Activated CD8-positive, alpha-beta T cell treated with anti-CD3 and anti-CD28 coated beads for 36 hours (primary cell): ENCODE measurements at regions not wholly inside any gene's neighbourhood (a gene's known extent, or its start where the extent isn't known, plus 50 kb on each side); places are given as distances from the start of the nearest gene placed in this dataset.

Experiments used
- ATAC-seq: fragments of 200-7000 bp; cut with Tn5 transposase; one replicate; pipeline ENCODE4 v1.10.0; 2021; ENCODE audit warnings: mild to moderate bottlenecking, moderate library complexity
- CTCF ChIA-PET: fragments of 350-600 bp; sonication (Branson Sonifier 250); formaldehyde crosslinking; loops from one replicate; lab custom pipeline; 2021; ENCODE audit warnings: antibody characterized with exemption; lab: Charles Lee
- POLR2A ChIA-PET: fragments of 350-600 bp; sonication (Branson Sonifier 250); formaldehyde crosslinking; loops from one replicate; lab custom pipeline; 2021; ENCODE audit warnings: antibody characterized with exemption; lab: Charles Lee
- DNase-seq: peaks from one replicate; pipeline ENCODE4 v3.0.0-alpha.2; 2020
- H3K27ac Mint-ChIP-seq: one replicate; pipeline ENCODE4 v1.8.0; 2021; ENCODE audit warnings: mild to moderate bottlenecking, mixed read lengths
- H3K27me3 Mint-ChIP-seq: one replicate; pipeline ENCODE4 v1.8.0; 2021; ENCODE audit warnings: mixed read lengths
- H3K36me3 Mint-ChIP-seq: one replicate; pipeline ENCODE4 v1.8.0; 2021; ENCODE audit warnings: low read depth, mixed read lengths
- H3K4me1 Mint-ChIP-seq: one replicate; pipeline ENCODE4 v1.8.0; 2021; ENCODE audit warnings: low read depth, mixed read lengths
- H3K4me3 Mint-ChIP-seq: one replicate; pipeline ENCODE4 v1.8.0; 2021; ENCODE audit warnings: mild to moderate bottlenecking, moderate library complexity, mixed read lengths
- H3K9me3 Mint-ChIP-seq: one replicate; pipeline ENCODE4 v1.8.0; 2021; ENCODE audit warnings: mixed read lengths
- intact Hi-C: fragments of 100-400 bp; cut with micrococcal nuclease; formaldehyde crosslinking; loops from one replicate; pipeline ENCODE4 v1.10.0; 2022
- TF ChIP-seq, protein P1 (sequence below): fragments of 200-600 bp; IDR thresholded peaks from one replicate; pipeline ENCODE4 v1.8.0; 2022; ENCODE audit warnings: antibody characterized with exemption, mild to moderate bottlenecking

DNA sequence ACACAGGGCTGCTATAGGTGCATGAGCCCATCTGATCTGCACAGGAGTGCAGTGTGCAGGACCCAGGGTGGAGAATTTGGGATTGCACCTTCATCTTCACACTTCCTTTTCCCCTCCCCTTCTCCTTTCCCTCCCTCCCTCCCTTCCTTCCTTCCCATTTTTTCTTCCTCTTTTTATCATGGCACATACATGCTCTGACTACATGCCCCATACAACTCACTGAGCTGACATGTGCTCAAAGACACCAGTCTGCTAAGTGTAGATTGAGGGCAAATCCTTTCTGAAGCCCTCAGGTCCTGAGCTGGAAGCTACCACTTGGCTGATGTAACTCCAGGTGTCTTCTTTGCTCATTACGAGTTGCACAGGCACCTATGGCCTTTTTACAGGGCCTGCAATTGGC is 365.3 kb upstream of the ZNF32 start:
- no peaks in the 10 kb centered on the region for H3K9me3 Mint-ChIP-seq
- POLR2A ChIA-PET: no interaction called here
- DNase-seq: no peak
- peaks cover 10% of the 10 kb centered on the region for H3K4me1 Mint-ChIP-seq
- H3K4me3 Mint-ChIP-seq: no peak overlapping the region
- TF ChIP-seq, protein P1, sequence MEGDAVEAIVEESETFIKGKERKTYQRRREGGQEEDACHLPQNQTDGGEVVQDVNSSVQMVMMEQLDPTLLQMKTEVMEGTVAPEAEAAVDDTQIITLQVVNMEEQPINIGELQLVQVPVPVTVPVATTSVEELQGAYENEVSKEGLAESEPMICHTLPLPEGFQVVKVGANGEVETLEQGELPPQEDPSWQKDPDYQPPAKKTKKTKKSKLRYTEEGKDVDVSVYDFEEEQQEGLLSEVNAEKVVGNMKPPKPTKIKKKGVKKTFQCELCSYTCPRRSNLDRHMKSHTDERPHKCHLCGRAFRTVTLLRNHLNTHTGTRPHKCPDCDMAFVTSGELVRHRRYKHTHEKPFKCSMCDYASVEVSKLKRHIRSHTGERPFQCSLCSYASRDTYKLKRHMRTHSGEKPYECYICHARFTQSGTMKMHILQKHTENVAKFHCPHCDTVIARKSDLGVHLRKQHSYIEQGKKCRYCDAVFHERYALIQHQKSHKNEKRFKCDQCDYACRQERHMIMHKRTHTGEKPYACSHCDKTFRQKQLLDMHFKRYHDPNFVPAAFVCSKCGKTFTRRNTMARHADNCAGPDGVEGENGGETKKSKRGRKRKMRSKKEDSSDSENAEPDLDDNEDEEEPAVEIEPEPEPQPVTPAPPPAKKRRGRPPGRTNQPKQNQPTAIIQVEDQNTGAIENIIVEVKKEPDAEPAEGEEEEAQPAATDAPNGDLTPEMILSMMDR: no peak
- H3K27ac Mint-ChIP-seq: no peak overlapping the region
- H3K27me3 Mint-ChIP-seq: peaks cover 2% of the 10 kb centered on the region
- intact Hi-C loops: no loop called here
- CTCF ChIA-PET: no interaction called here
- ATAC-seq: no peak
- no peaks in the 10 kb centered on the region for H3K36me3 Mint-ChIP-seq

DNA sequence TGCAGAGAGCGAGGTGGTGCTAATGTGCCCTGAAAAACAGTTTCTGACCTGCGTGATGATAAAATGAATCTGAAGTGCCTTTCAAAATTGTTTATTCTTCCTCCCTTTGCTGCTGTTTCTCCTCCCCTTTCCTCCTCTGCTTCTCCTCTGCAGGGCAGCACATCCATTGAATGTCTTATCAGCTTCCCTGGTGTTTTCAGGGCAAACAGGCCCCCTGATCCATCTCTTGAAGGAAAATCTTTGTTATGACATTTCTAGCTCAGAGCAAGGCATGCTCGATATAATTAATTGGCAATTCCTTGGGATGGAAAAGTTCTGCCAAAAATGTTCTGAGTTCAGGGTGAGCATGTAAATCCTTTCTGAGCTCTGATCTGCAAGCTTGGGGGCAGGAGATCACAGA is 364.2 kb upstream of the ZNF32 start:
- Mint-ChIP-seq H3K4me1 (peaks cover 10% of the 10 kb centered on the region), H3K9me3 (no peaks in the 10 kb centered on the region), H3K27me3 (peaks cover 2% of the 10 kb centered on the region), H3K36me3 (no peaks in the 10 kb centered on the region), H3K4me3 (no peak overlapping the region), H3K27ac (no peak overlapping the region)
- intact Hi-C loops: no loop called here
- ATAC-seq: no peak
- ChIA-PET CTCF (no interaction called here), POLR2A (no interaction called here)
- TF ChIP-seq, protein P1: no peak
- no peak for DNase-seq

DNA sequence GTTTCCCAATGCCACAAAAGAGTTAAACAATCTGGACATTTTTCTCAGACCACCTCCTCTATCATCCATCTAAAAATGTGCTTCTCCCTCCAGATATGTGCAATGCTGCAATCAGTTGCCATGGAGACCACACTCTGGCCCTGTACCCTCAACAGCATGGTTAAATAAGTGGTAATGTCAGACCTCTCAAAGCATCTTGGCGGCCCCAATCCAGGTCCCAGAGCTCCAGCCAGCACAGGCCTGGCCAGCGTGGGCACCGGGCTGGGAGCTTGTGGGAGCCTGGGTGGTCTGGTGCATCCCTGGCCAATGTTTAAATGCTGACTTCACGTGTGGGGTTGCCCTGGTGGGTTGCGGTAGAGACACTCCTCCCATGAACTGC is 362.9 kb upstream of the ZNF32 start:
- Mint-ChIP-seq H3K9me3 (no peaks in the 10 kb centered on the region), H3K4me3 (no peak overlapping the region), H3K27ac (no peak overlapping the region), H3K36me3 (no peaks in the 10 kb centered on the region), H3K4me1 (peaks cover 10% of the 10 kb centered on the region), H3K27me3 (peaks cover 2% of the 10 kb centered on the region)
- POLR2A ChIA-PET: no interaction called here
- ATAC-seq (no peak), DNase-seq (no peak)
- CTCF ChIA-PET: interaction anchor here (1.7 kb wide), 1 partner anchor 321 kb away, joined by 5 read pairs; no protein-coding TSS in a partner anchor
- TF ChIP-seq, protein P1: no peak
- intact Hi-C loops: no loop called here

DNA sequence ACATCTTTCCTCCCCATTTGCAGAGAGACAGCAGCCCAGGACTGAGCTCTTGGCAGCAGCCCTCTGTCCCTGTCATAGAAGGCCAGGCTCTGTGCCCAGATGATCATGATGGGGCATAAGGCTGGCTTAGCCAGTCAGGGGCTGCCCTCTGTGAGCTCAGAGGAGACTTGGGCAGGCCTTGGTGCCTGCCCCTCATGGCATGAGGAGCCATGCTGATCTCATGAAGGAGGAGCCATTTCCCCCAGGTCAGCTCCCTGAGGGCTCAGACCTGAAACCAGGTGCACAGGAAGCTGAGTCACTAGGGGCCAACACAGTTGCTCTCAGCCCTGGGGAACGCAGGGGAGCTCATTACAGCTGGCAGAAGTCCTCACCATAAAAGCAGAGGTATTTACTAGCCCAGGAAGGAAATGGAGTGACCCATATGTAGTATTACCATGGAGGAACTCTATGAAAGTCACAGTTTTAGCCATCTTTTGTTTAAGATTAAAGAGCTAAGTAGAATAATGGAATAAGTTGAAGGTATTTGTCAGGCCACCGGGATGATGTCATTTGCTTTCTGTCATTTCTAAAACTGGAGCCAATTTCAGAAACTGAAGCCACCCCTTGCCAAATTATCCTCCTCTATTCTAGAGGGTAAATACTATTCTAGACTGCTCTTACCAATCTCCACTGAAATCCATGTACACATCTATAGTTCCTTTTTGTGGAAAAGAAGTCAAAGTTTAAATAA is 362.4 kb upstream of the ZNF32 start:
- Mint-ChIP-seq H3K9me3 (no peaks in the 10 kb centered on the region), H3K36me3 (no peaks in the 10 kb centered on the region), H3K4me3 (no peak overlapping the region), H3K27ac (no peak overlapping the region), H3K4me1 (peaks cover 10% of the 10 kb centered on the region), H3K27me3 (peaks cover 2% of the 10 kb centered on the region)
- ATAC-seq: peak; percentile 98
- TF ChIP-seq, protein P1: no peak
- POLR2A ChIA-PET: interaction anchor here (0.5 kb wide), 1 partner anchor 1550 kb away, joined by 3 read pairs; no protein-coding TSS in a partner anchor
- peak; percentile 63 for DNase-seq
- intact Hi-C loops: no loop called here
- CTCF ChIA-PET: interaction anchor here (1.7 kb wide), 1 partner anchor 321 kb away, joined by 5 read pairs; no protein-coding TSS in a partner anchor

DNA sequence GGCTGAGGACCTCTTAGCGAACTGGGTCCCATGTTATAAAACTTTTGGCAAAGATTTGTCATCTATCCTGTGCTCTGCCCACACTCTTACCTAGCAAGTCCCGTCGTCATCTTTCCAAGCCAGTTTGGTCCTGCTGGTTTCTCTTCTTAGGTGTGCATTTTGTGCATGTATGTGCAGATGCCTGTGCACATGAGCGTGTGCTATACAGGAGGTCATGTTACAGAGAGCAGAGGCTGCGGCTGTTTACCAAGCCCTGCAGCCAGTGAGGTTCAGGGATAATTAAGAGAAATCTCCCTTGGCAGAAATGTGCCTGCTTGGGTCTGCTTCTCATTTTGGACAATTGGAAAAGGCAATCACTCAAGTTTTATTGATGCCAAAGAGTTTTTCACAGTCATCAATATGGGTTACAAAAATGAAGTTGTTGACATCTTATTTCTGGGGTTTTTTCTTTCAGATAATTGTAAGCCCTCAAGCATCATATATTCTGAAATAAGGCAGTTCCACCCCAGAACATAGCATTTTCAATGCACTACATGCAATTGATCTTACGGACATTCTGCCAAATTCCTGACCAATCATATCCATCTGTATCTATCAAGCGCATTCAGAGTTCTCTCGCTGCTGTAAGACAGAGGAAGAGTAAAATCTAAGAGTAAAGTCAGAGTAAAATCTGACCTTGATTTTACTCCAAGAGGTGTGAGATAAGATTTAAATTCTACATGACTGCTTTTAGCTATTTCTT is 361.4 kb upstream of the ZNF32 start:
- peaks cover 10% of the 10 kb centered on the region for H3K4me1 Mint-ChIP-seq
- H3K27me3 Mint-ChIP-seq: peaks cover 2% of the 10 kb centered on the region
- intact Hi-C loops: no loop called here
- ATAC-seq (no peak), DNase-seq (no peak)
- ChIA-PET CTCF (interaction anchor here (1.7 kb wide), 1 partner anchor 320 kb away, joined by 5 read pairs; no protein-coding TSS in a partner anchor), POLR2A (no interaction called here)
- TF ChIP-seq, protein P1: no peak
- H3K36me3 Mint-ChIP-seq: no peaks in the 10 kb centered on the region
- no peaks in the 10 kb centered on the region for H3K9me3 Mint-ChIP-seq
- H3K4me3 Mint-ChIP-seq: no peak overlapping the region
- no peak overlapping the region for H3K27ac Mint-ChIP-seq
